ENCODE measurements at regions not wholly inside any gene's neighbourhood (a gene's known extent, or its start where the extent isn't known, plus 50 kb on each side); places are given as distances from the start of the nearest gene placed in this dataset.

GRCh38 chr5:135706474-135706873, 127.7 kb upstream of the CXCL14 start:
- no peak for TF ChIP-seq CTCF (IDR thresholded peaks at IDR 0.05; ENCODE audit: low read length)
- TF ChIP-seq EZH2 (optimal IDR thresholded peaks at IDR 0.05; ENCODE audit: low read depth, low read length): no peak
- TF ChIP-seq EZH2phosphoT487 (IDR thresholded peaks at IDR 0.05; ENCODE audit: low read length): no peak
